OCI-LY1 (cell line): ENCODE measurements at regions not wholly inside any gene's neighbourhood (a gene's known extent, or its start where the extent isn't known, plus 50 kb on each side); places are given as distances from the start of the nearest gene placed in this dataset.
"Not testable (repeated sequence)": the region's sequence is repeated elsewhere in the genome, so short reads cannot be mapped to it uniquely, and the experiment has no call there.

Experiments used
- H2AFZ ChIP-seq: fragments of 200-600 bp; sonication (generic), shearing (Covaris generic); 2 replicates; pipeline ENCODE4 v1.6.0; 2014; ENCODE audit warnings: antibody characterized with exemption, mild to moderate bottlenecking, low read length
- H3F3A ChIP-seq: fragments of 200-600 bp; sonication (generic), shearing (Covaris generic); 2 replicates; pipeline ENCODE4 v1.6.0; 2014; ENCODE audit warnings: mild to moderate bottlenecking, antibody characterized with exemption, low read length, moderate library complexity; ENCODE audit not compliant: insufficient read depth
- H3K27ac ChIP-seq: fragments of 200-600 bp; sonication (generic); 2 replicates; pipeline ENCODE4 v1.5.1; 2014; ENCODE audit warnings: low read length, mixed run types, mild to moderate bottlenecking, low read depth; ENCODE audit not compliant: poor library complexity, severe bottlenecking
- H3K27me3 ChIP-seq: fragments of 200-600 bp; sonication (generic); 2 replicates; pipeline ENCODE4 v1.6.0; 2014; ENCODE audit warnings: antibody characterized with exemption, mild to moderate bottlenecking, low read length, moderate library complexity; ENCODE audit not compliant: insufficient read depth
- H3K36me3 ChIP-seq: fragments of 200-600 bp; sonication (generic); 2 replicates; pipeline ENCODE4 v1.6.1; 2014; ENCODE audit warnings: mild to moderate bottlenecking, antibody characterized with exemption, low read length, moderate library complexity, mixed read lengths; ENCODE audit not compliant: insufficient read depth
- H3K4me1 ChIP-seq: fragments of 200-600 bp; sonication (generic); 2 replicates; pipeline ENCODE4 v1.5.1; 2014; ENCODE audit warnings: mild to moderate bottlenecking, low read length, moderate library complexity; ENCODE audit not compliant: insufficient read depth, severe bottlenecking
- H3K4me2 ChIP-seq: fragments of 200-600 bp; sonication (generic), shearing (Covaris generic); 2 replicates; pipeline ENCODE4 v1.6.1; 2014; ENCODE audit warnings: low read length
- H3K4me3 ChIP-seq: fragments of 200-600 bp; sonication (generic); 2 replicates; pipeline ENCODE4 v1.5.1; 2014; ENCODE audit warnings: low read length, low read depth, mild to moderate bottlenecking, mixed read lengths; ENCODE audit not compliant: poor library complexity, severe bottlenecking
- H3K79me2 ChIP-seq: fragments of 200-600 bp; shearing (Covaris generic); 2 replicates; pipeline ENCODE4 v1.6.1; 2016; ENCODE audit warnings: mixed run types, low read length, mixed read lengths; ENCODE audit not compliant: insufficient read depth
- H3K9ac ChIP-seq: fragments of 200-600 bp; sonication (generic), shearing (Covaris generic); 2 replicates; pipeline ENCODE4 v1.6.1; 2014; ENCODE audit warnings: mild to moderate bottlenecking, low read length, mixed read lengths
- H3K9me2 ChIP-seq: fragments of 200-600 bp; sonication (generic), shearing (Covaris generic); 2 replicates; pipeline ENCODE4 v1.6.1; 2014; ENCODE audit warnings: low read depth, mild to moderate bottlenecking, low read length, mixed read lengths
- H3K9me3 ChIP-seq: fragments of 200-600 bp; shearing (Covaris generic); 2 replicates; pipeline ENCODE4 v1.6.1; 2014; ENCODE audit warnings: low read length, mixed read lengths
- H4K20me1 ChIP-seq: fragments of 200-600 bp; sonication (generic), shearing (Covaris generic); 2 replicates; pipeline ENCODE4 v1.6.0; 2016; ENCODE audit warnings: mild to moderate bottlenecking, low read length; ENCODE audit not compliant: insufficient read depth
- EZH2 ChIP-seq: fragments of 200-600 bp; sonication (generic), shearing (Covaris generic); IDR thresholded peaks from 2 replicates; pipeline ENCODE4 v1.8.0; 2017; ENCODE audit warnings: borderline replicate concordance, mixed run types, mild to moderate bottlenecking, antibody characterized with exemption, low read length, moderate library complexity, mixed read lengths
- TF ChIP-seq, protein P1 (sequence below): fragments of 200-600 bp; sonication (generic), shearing (Covaris generic); IDR thresholded peaks from 2 replicates; pipeline ENCODE4 v1.5.1; 2017; ENCODE audit warnings: mild to moderate bottlenecking, antibody characterized with exemption, low read length, moderate library complexity, mixed read lengths

GRCh38 chr14:22249770-22250169, 339.3 kb downstream of the DAD1 start:
- Histone ChIP-seq H3K9me2 (no peaks in the 10 kb centered on the region), H4K20me1 (no peaks in the 10 kb centered on the region), H3K27ac (no peak overlapping the region), H3K9ac (no peak overlapping the region), H3K79me2 (no peaks in the 10 kb centered on the region), H2AFZ (no peak overlapping the region), H3K9me3 (no peaks in the 10 kb centered on the region), H3K4me2 (no peak overlapping the region), H3K4me3 (no peak overlapping the region), H3F3A (no peaks in the 10 kb centered on the region), H3K27me3 (no peaks in the 10 kb centered on the region), H3K36me3 (no peaks in the 10 kb centered on the region), H3K4me1 (no peaks in the 10 kb centered on the region)
- TF ChIP-seq, protein P1, sequence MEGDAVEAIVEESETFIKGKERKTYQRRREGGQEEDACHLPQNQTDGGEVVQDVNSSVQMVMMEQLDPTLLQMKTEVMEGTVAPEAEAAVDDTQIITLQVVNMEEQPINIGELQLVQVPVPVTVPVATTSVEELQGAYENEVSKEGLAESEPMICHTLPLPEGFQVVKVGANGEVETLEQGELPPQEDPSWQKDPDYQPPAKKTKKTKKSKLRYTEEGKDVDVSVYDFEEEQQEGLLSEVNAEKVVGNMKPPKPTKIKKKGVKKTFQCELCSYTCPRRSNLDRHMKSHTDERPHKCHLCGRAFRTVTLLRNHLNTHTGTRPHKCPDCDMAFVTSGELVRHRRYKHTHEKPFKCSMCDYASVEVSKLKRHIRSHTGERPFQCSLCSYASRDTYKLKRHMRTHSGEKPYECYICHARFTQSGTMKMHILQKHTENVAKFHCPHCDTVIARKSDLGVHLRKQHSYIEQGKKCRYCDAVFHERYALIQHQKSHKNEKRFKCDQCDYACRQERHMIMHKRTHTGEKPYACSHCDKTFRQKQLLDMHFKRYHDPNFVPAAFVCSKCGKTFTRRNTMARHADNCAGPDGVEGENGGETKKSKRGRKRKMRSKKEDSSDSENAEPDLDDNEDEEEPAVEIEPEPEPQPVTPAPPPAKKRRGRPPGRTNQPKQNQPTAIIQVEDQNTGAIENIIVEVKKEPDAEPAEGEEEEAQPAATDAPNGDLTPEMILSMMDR: no peak

- H3K4me2 ChIP-seq: no peak overlapping the region
- H2AFZ ChIP-seq: no peak overlapping the region
- no peaks in the 10 kb centered on the region for H3K27me3 ChIP-seq
- no peaks in the 10 kb centered on the region for H3F3A ChIP-seq
- H3K9me2 ChIP-seq: no peaks in the 10 kb centered on the region
- TF ChIP-seq EZH2: no peak
- TF ChIP-seq, protein P1: no peak
- H3K9ac ChIP-seq: no peak overlapping the region
- no peaks in the 10 kb centered on the region for H3K4me1 ChIP-seq
- no peak overlapping the region for H3K27ac ChIP-seq
- H4K20me1 ChIP-seq: no peaks in the 10 kb centered on the region
- H3K4me3 ChIP-seq: no peak overlapping the region
- H3K9me3 ChIP-seq: no peaks in the 10 kb centered on the region
- no peaks in the 10 kb centered on the region for H3K79me2 ChIP-seq
- H3K36me3 ChIP-seq: no peaks in the 10 kb centered on the region
Observed at GRCh38 chr14:22243971-22244581, 344.9 kb downstream of the DAD1 start.

DNA sequence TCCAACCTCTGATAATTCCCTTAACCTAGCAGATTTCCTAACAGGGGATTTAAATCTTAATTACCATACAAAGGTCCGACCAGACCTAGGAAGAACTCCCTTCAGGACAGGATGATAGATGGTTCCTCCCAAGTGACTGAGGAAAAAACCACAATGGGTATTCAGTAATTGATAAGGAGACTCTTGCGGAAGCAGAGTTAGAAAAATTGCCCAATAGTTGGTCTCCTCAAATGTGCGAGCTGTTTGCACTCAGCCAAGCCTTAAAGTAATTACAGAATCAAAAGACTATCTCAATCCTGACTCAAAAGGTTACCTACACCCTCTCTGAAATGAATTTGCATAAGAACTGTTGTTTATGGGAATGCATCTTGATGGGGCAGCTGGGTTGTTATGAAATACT, 350.7 kb downstream of the DAD1 start:
- H3K27me3 ChIP-seq: not testable (repeated sequence)

DNA sequence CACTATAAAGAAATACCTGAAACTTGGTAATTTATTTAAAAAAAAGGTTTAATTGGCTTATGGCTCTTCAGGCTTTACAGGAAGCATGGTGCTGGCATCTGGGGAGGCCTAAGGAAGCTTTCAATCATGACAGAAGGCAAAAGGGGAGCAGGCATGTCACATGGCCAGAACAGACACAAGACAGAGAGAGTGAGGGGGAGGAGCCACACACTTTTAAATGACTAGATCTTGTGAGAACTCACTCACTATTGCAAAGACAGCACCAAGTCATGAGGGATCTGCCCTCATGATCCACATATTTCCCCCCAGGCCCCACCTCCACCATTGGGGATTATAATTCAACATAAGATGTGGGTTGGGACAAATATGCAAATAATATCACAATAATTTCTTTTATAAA, 355.6 kb downstream of the DAD1 start:
- Histone ChIP-seq H3K9ac (no peak overlapping the region), H3K36me3 (no peaks in the 10 kb centered on the region), H3K27ac (no peak overlapping the region), H3K4me2 (no peak overlapping the region), H2AFZ (no peak overlapping the region), H3K4me3 (no peak overlapping the region), H3K27me3 (no peaks in the 10 kb centered on the region), H4K20me1 (no peaks in the 10 kb centered on the region), H3K4me1 (no peaks in the 10 kb centered on the region), H3K9me3 (no peaks in the 10 kb centered on the region), H3F3A (no peaks in the 10 kb centered on the region), H3K79me2 (no peaks in the 10 kb centered on the region), H3K9me2 (no peaks in the 10 kb centered on the region)
- TF ChIP-seq, protein P1: no peak
- no peak for TF ChIP-seq EZH2

More for the DNA sequence above, 350.7 kb downstream of the DAD1 start:
- not testable (repeated sequence) for H3K36me3 ChIP-seq, H4K20me1 ChIP-seq, H2AFZ ChIP-seq, H3K27ac ChIP-seq, H3K9me2 ChIP-seq, H3K4me3 ChIP-seq, H3K9me3 ChIP-seq, H3K4me2 ChIP-seq, H3K79me2 ChIP-seq, H3K9ac ChIP-seq, H3F3A ChIP-seq, H3K4me1 ChIP-seq
